SU-DHL-6 (cell line): ENCODE measurements at regions not wholly inside any gene's neighbourhood (a gene's known extent, or its start where the extent isn't known, plus 50 kb on each side); places are given as distances from the start of the nearest gene placed in this dataset.
"Not testable (repeated sequence)": the region's sequence is repeated elsewhere in the genome, so short reads cannot be mapped to it uniquely, and the experiment has no call there.

Experiments
- H2AFZ ChIP-seq: fragments of 200-600 bp; sonication (generic); 2 replicates; pipeline ENCODE4 v1.6.1; 2014; ENCODE audit warnings: low read depth, mild to moderate bottlenecking, moderate library complexity, mixed read lengths, antibody characterized with exemption, low read length; ENCODE audit not compliant: severe bottlenecking
- H3F3A ChIP-seq: fragments of 200-600 bp; shearing (Covaris generic); 2 replicates; pipeline ENCODE4 v1.6.0; 2016; ENCODE audit warnings: antibody characterized with exemption, mild to moderate bottlenecking; ENCODE audit not compliant: insufficient read depth
- H3K27ac ChIP-seq: fragments of 200-600 bp; sonication (generic); 2 replicates; pipeline ENCODE4 v1.5.1; 2016; ENCODE audit warnings: low read depth, mild to moderate bottlenecking, low read length, moderate library complexity, mixed read lengths
- H3K27me3 ChIP-seq: fragments of 200-600 bp; sonication (generic), shearing (Covaris generic); 2 replicates; pipeline ENCODE4 v1.6.0; 2014; ENCODE audit warnings: mild to moderate bottlenecking, low read length
- H3K36me3 ChIP-seq: fragments of 200-600 bp; sonication (generic); 2 replicates; pipeline ENCODE4 v1.6.1; 2014; ENCODE audit warnings: mild to moderate bottlenecking, low read length, mixed read lengths
- H3K4me2 ChIP-seq: fragments of 300-600, 200-600 bp; shearing (Covaris generic), sonication (generic); 2 replicates; pipeline ENCODE4 v1.6.0; 2014; ENCODE audit warnings: low read length, low read depth, mild to moderate bottlenecking; ENCODE audit not compliant: poor library complexity, severe bottlenecking
- H3K4me3 ChIP-seq: fragments of 200-600 bp; sonication (generic); 2 replicates; pipeline ENCODE4 v1.5.1; 2014; ENCODE audit warnings: antibody characterized with exemption, low read length, mild to moderate bottlenecking, mixed read lengths; ENCODE audit not compliant: insufficient read depth, poor library complexity, severe bottlenecking
- H3K79me2 ChIP-seq: fragments of 200-600 bp; sonication (generic); 2 replicates; pipeline ENCODE4 v1.6.1; 2014; ENCODE audit warnings: mild to moderate bottlenecking, low read length, moderate library complexity; ENCODE audit not compliant: insufficient read depth
- H3K9ac ChIP-seq: fragments of 200-600 bp; sonication (generic); 2 replicates; pipeline ENCODE4 v1.7.0; 2014; ENCODE audit warnings: mild to moderate bottlenecking, low read length
- H3K9me2 ChIP-seq: fragments of 200-600 bp; sonication (generic); replicated peaks from 2 replicates; pipeline ENCODE4 v1.6.1; 2014; ENCODE audit warnings: low read length; ENCODE audit not compliant: insufficient read depth
- H3K9me3 ChIP-seq: fragments of 200-600 bp; sonication (generic); 2 replicates; pipeline ENCODE4 v1.6.1; 2014; ENCODE audit warnings: low read length, mixed read lengths; ENCODE audit not compliant: insufficient read depth
- H4K20me1 ChIP-seq: fragments of 200-600 bp; sonication (generic); 2 replicates; pipeline ENCODE4 v1.6.1; 2014; ENCODE audit warnings: low read depth, mild to moderate bottlenecking, antibody characterized with exemption, low read length, moderate library complexity, mixed read lengths
- EZH2phosphoT487 ChIP-seq: fragments of 200-600 bp; sonication (generic), shearing (Covaris generic); conservative IDR thresholded peaks from 2 replicates; pipeline ENCODE4 v1.6.1; 2018; ENCODE audit warnings: mild to moderate bottlenecking, antibody characterized with exemption, low read length, moderate library complexity, mixed read lengths
- TF ChIP-seq, protein P1 (sequence below): fragments of 200-600 bp; sonication (generic); IDR thresholded peaks from one replicate; pipeline ENCODE4 v1.5.1; 2017; ENCODE audit warnings: antibody characterized with exemption, mild to moderate bottlenecking, low read length, moderate library complexity; ENCODE audit not compliant: insufficient read depth, poor library complexity, severe bottlenecking

DNA sequence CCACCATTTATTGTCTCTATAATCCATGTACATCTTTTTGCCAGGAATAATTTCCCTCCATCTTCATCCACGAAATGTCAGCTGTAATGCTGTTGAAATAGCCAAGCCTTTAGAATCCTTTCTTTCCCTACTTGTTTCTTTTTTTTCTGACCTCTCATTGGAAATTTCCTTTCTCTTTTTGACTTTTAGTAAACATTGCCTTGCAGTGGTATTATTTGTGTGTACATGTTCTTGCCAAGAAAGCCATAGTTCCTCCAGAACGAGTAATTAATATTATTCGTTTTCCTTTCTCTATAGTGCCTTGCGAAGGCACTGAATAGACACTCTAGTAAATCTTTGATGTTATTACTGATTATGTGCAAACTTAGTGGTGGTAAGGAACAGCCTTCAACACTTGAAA lies 282.2 kb downstream of the GJA1 start:
- no peaks in the 10 kb centered on the region for H3K79me2 ChIP-seq

DNA sequence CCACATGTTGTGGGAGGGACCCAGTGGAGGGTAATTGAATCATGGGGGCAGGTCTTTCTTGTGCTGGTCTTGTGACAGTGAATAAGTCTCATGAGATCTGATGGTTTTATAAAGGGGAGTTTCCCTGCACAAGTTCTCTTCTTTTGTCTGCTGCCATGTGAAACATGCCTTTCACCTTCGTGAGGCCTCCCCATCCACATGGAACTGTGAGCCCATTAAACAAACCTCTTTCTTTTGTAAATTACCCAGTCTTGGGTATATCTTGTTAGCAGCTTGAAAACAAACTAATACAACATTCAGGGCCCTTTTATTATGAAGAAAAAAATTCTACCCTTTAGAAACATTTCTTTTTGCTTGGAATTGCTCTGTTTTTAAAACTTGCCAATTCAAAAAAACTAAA lies 285.4 kb downstream of the GJA1 start:
- H3K4me3 ChIP-seq, H3K9ac ChIP-seq, H3K27me3 ChIP-seq, H3K27ac ChIP-seq, H3F3A ChIP-seq, H4K20me1 ChIP-seq, H3K36me3 ChIP-seq, H3K9me2 ChIP-seq, H3K9me3 ChIP-seq, H3K4me2 ChIP-seq, H3K79me2 ChIP-seq, H2AFZ ChIP-seq: not testable (repeated sequence)

More for the DNA sequence above, 282.2 kb downstream of the GJA1 start:
- Histone ChIP-seq H3K4me2 (no peak overlapping the region), H3F3A (no peaks in the 10 kb centered on the region), H3K36me3 (no peaks in the 10 kb centered on the region), H2AFZ (no peak overlapping the region), H3K9me3 (no peaks in the 10 kb centered on the region), H4K20me1 (no peaks in the 10 kb centered on the region), H3K27ac (no peak overlapping the region), H3K9ac (no peak overlapping the region), H3K9me2 (no peaks in the 10 kb centered on the region), H3K27me3 (no peaks in the 10 kb centered on the region), H3K4me3 (no peak overlapping the region)
- no peak for TF ChIP-seq EZH2phosphoT487
- TF ChIP-seq, protein P1, sequence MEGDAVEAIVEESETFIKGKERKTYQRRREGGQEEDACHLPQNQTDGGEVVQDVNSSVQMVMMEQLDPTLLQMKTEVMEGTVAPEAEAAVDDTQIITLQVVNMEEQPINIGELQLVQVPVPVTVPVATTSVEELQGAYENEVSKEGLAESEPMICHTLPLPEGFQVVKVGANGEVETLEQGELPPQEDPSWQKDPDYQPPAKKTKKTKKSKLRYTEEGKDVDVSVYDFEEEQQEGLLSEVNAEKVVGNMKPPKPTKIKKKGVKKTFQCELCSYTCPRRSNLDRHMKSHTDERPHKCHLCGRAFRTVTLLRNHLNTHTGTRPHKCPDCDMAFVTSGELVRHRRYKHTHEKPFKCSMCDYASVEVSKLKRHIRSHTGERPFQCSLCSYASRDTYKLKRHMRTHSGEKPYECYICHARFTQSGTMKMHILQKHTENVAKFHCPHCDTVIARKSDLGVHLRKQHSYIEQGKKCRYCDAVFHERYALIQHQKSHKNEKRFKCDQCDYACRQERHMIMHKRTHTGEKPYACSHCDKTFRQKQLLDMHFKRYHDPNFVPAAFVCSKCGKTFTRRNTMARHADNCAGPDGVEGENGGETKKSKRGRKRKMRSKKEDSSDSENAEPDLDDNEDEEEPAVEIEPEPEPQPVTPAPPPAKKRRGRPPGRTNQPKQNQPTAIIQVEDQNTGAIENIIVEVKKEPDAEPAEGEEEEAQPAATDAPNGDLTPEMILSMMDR: no peak

GRCh38 chr6:121723623-121724022 lies 288.2 kb downstream of the GJA1 start:
- Histone ChIP-seq H3K27ac (no peak overlapping the region), H2AFZ (no peak overlapping the region), H3K27me3 (no peaks in the 10 kb centered on the region), H4K20me1 (no peaks in the 10 kb centered on the region), H3K9me3 (no peaks in the 10 kb centered on the region), H3K79me2 (no peaks in the 10 kb centered on the region), H3F3A (no peaks in the 10 kb centered on the region), H3K9me2 (no peaks in the 10 kb centered on the region), H3K36me3 (no peaks in the 10 kb centered on the region), H3K4me2 (no peak overlapping the region), H3K9ac (no peak overlapping the region), H3K4me3 (no peak overlapping the region)
- no peak for TF ChIP-seq EZH2phosphoT487
- TF ChIP-seq, protein P1: no peak

- Histone ChIP-seq H4K20me1 (no peaks in the 10 kb centered on the region), H3K9me2 (no peaks in the 10 kb centered on the region), H3K4me3 (no peak overlapping the region)
These were observed 289.1 kb downstream of the GJA1 start for GRCh38 chr6:121724576-121724975.

More at GRCh38 chr6:121724576-121724975, 289.1 kb downstream of the GJA1 start:
- Histone ChIP-seq H3K27ac (no peak overlapping the region), H3K36me3 (no peaks in the 10 kb centered on the region), H3K9ac (no peak overlapping the region), H3K27me3 (no peaks in the 10 kb centered on the region), H2AFZ (no peak overlapping the region), H3K4me2 (no peak overlapping the region), H3K9me3 (no peaks in the 10 kb centered on the region), H3F3A (no peaks in the 10 kb centered on the region), H3K79me2 (no peaks in the 10 kb centered on the region)
- TF ChIP-seq, protein P1: no peak
- TF ChIP-seq EZH2phosphoT487: no peak
